Natural killer cell (primary cell): ENCODE measurements at regions not wholly inside any gene's neighbourhood (a gene's known extent, or its start where the extent isn't known, plus 50 kb on each side); places are given as distances from the start of the nearest gene placed in this dataset.

Source experiments
- ATAC-seq, 3 donors: fragments of 150-1000 bp in 2 of 3; fragments of 200-7000 bp in 1 of 3; cut with Tn5 transposase; 1 replicate in 1 of 3; 2 replicates in 2 of 3; pipeline ENCODE4 v1.10.0; 2021; ENCODE audit warnings: mild to moderate bottlenecking in 2 of 3, moderate library complexity in 2 of 3
- DNase-seq, 2 donors: peaks; one replicate each; pipeline versions ENCODE4 v3.0.0 to v3.0.0-alpha.2; 2013 to 2021; ENCODE audit warnings: mixed read lengths in 1 of 2
- H3K27ac ChIP-seq: one replicate; pipeline ENCODE4 v1.5.1; 2013; ENCODE audit warnings: mild to moderate bottlenecking, low read length
- H3K27me3 ChIP-seq: one replicate; pipeline ENCODE4 v1.6.1; 2013; ENCODE audit warnings: low read length; ENCODE audit not compliant: control insufficient read depth, insufficient read depth
- H3K36me3 ChIP-seq: one replicate; pipeline ENCODE4 v1.6.1; 2013; ENCODE audit warnings: low read length; ENCODE audit not compliant: control insufficient read depth, insufficient read depth
- H3K4me1 ChIP-seq: one replicate; pipeline ENCODE4 v1.6.1; 2013; ENCODE audit warnings: low read length; ENCODE audit not compliant: control insufficient read depth, insufficient read depth
- H3K4me3 ChIP-seq: one replicate; pipeline ENCODE4 v1.5.1; 2013; ENCODE audit warnings: low read length
- H3K9me3 ChIP-seq: one replicate; pipeline ENCODE4 v1.6.1; 2013; ENCODE audit warnings: low read length; ENCODE audit not compliant: control insufficient read depth, insufficient read depth
- H3K27ac Mint-ChIP-seq, 2 donors: one replicate each; pipeline ENCODE4 v1.8.0; 2022; ENCODE audit warnings: mild to moderate bottlenecking in 2 of 2, mixed read lengths in 2 of 2, moderate library complexity in 1 of 2
- H3K27me3 Mint-ChIP-seq, 2 donors: one replicate each; pipeline ENCODE4 v1.8.0; 2022; ENCODE audit warnings: low read depth in 2 of 2, mixed read lengths in 2 of 2
- H3K36me3 Mint-ChIP-seq: one replicate; pipeline ENCODE4 v1.8.0; 2022; ENCODE audit warnings: mixed read lengths
- H3K4me1 Mint-ChIP-seq, 2 donors: one replicate each; pipeline ENCODE4 v1.8.0; 2022; ENCODE audit warnings: mixed read lengths in 2 of 2
- H3K4me3 Mint-ChIP-seq: one replicate; pipeline ENCODE4 v1.8.0; 2022; ENCODE audit warnings: mild to moderate bottlenecking, moderate library complexity, mixed read lengths
- H3K9me3 Mint-ChIP-seq, 2 donors: one replicate each; pipeline ENCODE4 v1.8.0; 2022; ENCODE audit warnings: mixed read lengths in 2 of 2
- CTCF ChIP-seq: fragments of 200-600 bp; IDR thresholded peaks from one replicate; pipeline ENCODE4 v1.8.0; 2022; ENCODE audit warnings: antibody characterized with exemption
- WGBS: methylation state at CpG from one replicate; pipeline ENCODE4 v1.1.7; 2013; ENCODE audit warnings: missing lambda C conversion rate; ENCODE audit not compliant: insufficient coverage; 5-methylcytosine and 5-hydroxymethylcytosine counted together
- intact Hi-C: fragments of 100-400 bp; cut with micrococcal nuclease; formaldehyde crosslinking; loops from one replicate; pipeline ENCODE4 v1.14.2; 2022

- Histone ChIP-seq H3K27me3 (peaks cover 21% of the 10 kb centered on the region), H3K9me3 (no peaks in the 10 kb centered on the region), H3K4me1 (peaks cover 4% of the 10 kb centered on the region), H3K27ac (no peak overlapping the region), H3K4me3 (no peak overlapping the region), H3K36me3 (no peaks in the 10 kb centered on the region)
- H3K9me3 Mint-ChIP-seq: no peaks in the 10 kb centered on the region
- DNase-seq: no peak
- 23% methylated on average over 27 of the region's 27 CpGs for WGBS
- intact Hi-C loops: no loop called here
- peaks cover 13 to 14% of the 10 kb centered on the region in 2 donors for H3K4me1 Mint-ChIP-seq
- no peak overlapping the region for H3K27ac Mint-ChIP-seq
- H3K36me3 Mint-ChIP-seq: no peaks in the 10 kb centered on the region
- ATAC-seq: peak in 1 of 3 donors; percentile 40
- peaks cover 45 to 81% of the 10 kb centered on the region in 2 donors for H3K27me3 Mint-ChIP-seq
- H3K4me3 Mint-ChIP-seq: no peak overlapping the region
- TF ChIP-seq CTCF: no peak
Observed at GRCh38 chr6:165849534-165850430, 186.7 kb upstream of the PDE10A start.

- intact Hi-C loops: no loop called here
- no peak overlapping the region for H3K27ac ChIP-seq
- peaks cover 4% of the 10 kb centered on the region for H3K4me1 ChIP-seq
- peaks cover 21% of the 10 kb centered on the region for H3K27me3 ChIP-seq
- no peak overlapping the region for H3K4me3 ChIP-seq
- 91% methylated on average over 11 of the region's 11 CpGs for WGBS
- H3K9me3 ChIP-seq: no peaks in the 10 kb centered on the region
- TF ChIP-seq CTCF: no peak
- Mint-ChIP-seq H3K9me3 (no peaks in the 10 kb centered on the region), H3K27me3 (peaks cover 49 to 81% of the 10 kb centered on the region in 2 donors), H3K4me1 (peaks cover 13 to 14% of the 10 kb centered on the region in 2 donors), H3K27ac (no peak overlapping the region), H3K4me3 (no peak overlapping the region), H3K36me3 (no peaks in the 10 kb centered on the region)
- no peaks in the 10 kb centered on the region for H3K36me3 ChIP-seq
- DNase-seq (no peak), ATAC-seq (no peak)
Observed at GRCh38 chr6:165848086-165848426, 185.0 kb upstream of the PDE10A start.

GRCh38 chr6:165847407-165848085 lies 184.5 kb upstream of the PDE10A start:
- Histone ChIP-seq H3K4me3 (no peak overlapping the region), H3K4me1 (peaks cover 4% of the 10 kb centered on the region), H3K9me3 (no peaks in the 10 kb centered on the region), H3K36me3 (no peaks in the 10 kb centered on the region), H3K27me3 (peaks cover 21% of the 10 kb centered on the region), H3K27ac (no peak overlapping the region)
- Mint-ChIP-seq H3K36me3 (no peaks in the 10 kb centered on the region), H3K27ac (no peak overlapping the region), H3K4me3 (no peak overlapping the region), H3K27me3 (peaks cover 46 to 81% of the 10 kb centered on the region in 2 donors), H3K4me1 (peaks cover 13 to 14% of the 10 kb centered on the region in 2 donors), H3K9me3 (no peaks in the 10 kb centered on the region)
- DNase-seq: peak in 1 of 2 donors; percentile 6
- intact Hi-C loops: no loop called here
- no peak for TF ChIP-seq CTCF
- 54% methylated on average over 14 of the region's 14 CpGs for WGBS
- no peak for ATAC-seq
